Pancreas (tissue), 10 donors: ENCODE measurements at regions not wholly inside any gene's neighbourhood (a gene's known extent, or its start where the extent isn't known, plus 50 kb on each side); places are given as distances from the start of the nearest gene placed in this dataset.

ENCODE experiments used
- ATAC-seq, 4 donors: fragments of 200-7000 bp; cut with Tn5 transposase; one replicate each; pipeline versions ENCODE4 v1.8.0 to v1.9.1; 2020; ENCODE audit warnings: mild to moderate bottlenecking in 4 of 4, moderate library complexity in 4 of 4
- DNase-seq, 6 donors: peaks; one replicate each; pipeline ENCODE4 v3.0.0-alpha.2; 2020
- FAIRE-seq: peaks from 2 replicates; lab custom pipeline; 2012; peaks lifted over from hg19 to GRCh38; lab: Jason Lieb, UNC
- H3K27ac ChIP-seq, 4 donors: fragments of 200-600 bp; sonication (generic); 1 replicate in 3 of 4; 2 replicates in 1 of 4; pipeline versions ENCODE4 v1.5.0 to v1.8.0; 2020
- H3K27me3 ChIP-seq, 4 donors: fragments of 200-600 bp; one replicate each; pipeline ENCODE4 v1.8.0; 2021
- H3K36me3 ChIP-seq, 3 donors: fragments of 200-600 bp; sonication (generic) in 1 of 3; one replicate each; pipeline versions ENCODE4 v1.5.0 to v1.8.0; 2020 to 2021
- H3K4me1 ChIP-seq, 3 donors: fragments of 200-600 bp; one replicate each; pipeline ENCODE4 v1.8.0; 2021
- H3K4me3 ChIP-seq, 4 donors: fragments of 200-600 bp; sonication (generic) in 2 of 4; one replicate each; pipeline versions ENCODE4 v1.5.0 to v1.8.0; 2020 to 2021
- H3K9me3 ChIP-seq, 4 donors: fragments of 200-600 bp; one replicate each; pipeline ENCODE4 v1.8.0; 2021
- WGBS, 2 donors: extraction: QIAGEN DNeasy Blood & Tissue Kit; methylation state at CpG; one replicate each; pipeline ENCODE4 v1.1.7; 2013; 5-methylcytosine and 5-hydroxymethylcytosine counted together
- intact Hi-C, 3 donors: fragments of 100-400 bp; cut with DNase I; formaldehyde crosslinking; loops; one replicate each; pipeline versions ENCODE4 v1.11.1 to v1.14.2; 2022
- TF ChIP-seq, protein P1 (sequence below), 4 donors: fragments of 200-600 bp; sonication (generic) in 3 of 4; IDR thresholded peaks; one replicate each; pipeline versions ENCODE4 v1.5.0 to v1.8.0; 2021; ENCODE audit warnings: antibody characterized with exemption in 4 of 4
- donor health status: healthy with polysubstance abuse.
- donor health status: DM: no; HTN: no; CAD: no; lungs with moderate emphysema.
- donor health status: DM: no; HTN: no; CAD: no.
- donor health status: control.
- donor health status: control.
- donor health status: Bipolar disorder and iron deficiency.
- donor health status: DM: yes; HTN: yes; CAD: no.
- donor health status: DM: no; HTN: no; CAD: no.
- donor health status: DM: no; HTN: no; CAD: no.
- donor health status: DM: yes; HTN: yes; CAD: no.

DNA sequence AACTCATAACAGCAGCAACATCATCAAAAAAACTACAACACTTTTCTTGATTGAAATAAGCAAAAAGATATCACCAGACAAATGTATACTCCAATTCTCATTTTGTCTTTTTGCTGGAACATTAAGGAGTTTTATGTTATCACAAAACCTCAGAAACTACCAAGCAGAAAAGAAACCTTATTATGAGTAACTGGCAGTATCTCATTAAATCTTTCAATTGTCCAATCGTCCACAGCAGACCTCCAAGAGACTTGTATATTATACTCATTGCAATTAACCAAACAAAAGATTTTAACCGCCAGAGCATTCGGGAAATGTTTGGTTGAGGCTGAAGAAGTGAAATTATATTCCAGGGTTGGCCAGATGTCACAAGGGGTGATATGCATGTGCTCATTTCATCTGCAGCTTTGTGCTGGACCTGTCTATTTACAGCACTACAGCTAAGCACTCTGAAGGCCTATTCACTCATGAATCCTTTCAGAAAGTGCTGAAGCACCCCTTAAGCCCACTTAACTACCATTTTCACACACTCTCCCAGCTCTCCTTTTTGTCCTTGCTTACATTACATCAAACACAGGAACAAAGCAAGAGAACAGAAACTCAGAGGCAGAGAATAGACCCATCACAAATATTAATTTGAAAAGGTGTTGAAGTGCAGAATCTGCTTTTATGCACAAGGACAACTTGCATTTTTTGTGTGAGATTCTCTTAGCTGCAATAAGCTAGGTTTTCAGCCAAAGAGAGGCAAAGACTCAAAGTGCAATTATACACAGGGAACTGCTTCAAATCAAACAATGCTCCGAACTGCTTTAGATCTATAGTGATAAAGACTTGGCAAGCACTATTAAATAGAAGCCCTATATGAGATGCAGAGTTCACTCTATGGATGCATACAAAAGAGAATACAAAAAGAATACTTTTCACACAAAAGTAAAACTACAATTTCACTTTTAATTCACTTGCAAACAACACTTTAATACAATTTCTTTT lies 150.4 kb upstream of the POU5F2 start:
- DNase-seq, result no peak
- TF ChIP-seq, protein P1, sequence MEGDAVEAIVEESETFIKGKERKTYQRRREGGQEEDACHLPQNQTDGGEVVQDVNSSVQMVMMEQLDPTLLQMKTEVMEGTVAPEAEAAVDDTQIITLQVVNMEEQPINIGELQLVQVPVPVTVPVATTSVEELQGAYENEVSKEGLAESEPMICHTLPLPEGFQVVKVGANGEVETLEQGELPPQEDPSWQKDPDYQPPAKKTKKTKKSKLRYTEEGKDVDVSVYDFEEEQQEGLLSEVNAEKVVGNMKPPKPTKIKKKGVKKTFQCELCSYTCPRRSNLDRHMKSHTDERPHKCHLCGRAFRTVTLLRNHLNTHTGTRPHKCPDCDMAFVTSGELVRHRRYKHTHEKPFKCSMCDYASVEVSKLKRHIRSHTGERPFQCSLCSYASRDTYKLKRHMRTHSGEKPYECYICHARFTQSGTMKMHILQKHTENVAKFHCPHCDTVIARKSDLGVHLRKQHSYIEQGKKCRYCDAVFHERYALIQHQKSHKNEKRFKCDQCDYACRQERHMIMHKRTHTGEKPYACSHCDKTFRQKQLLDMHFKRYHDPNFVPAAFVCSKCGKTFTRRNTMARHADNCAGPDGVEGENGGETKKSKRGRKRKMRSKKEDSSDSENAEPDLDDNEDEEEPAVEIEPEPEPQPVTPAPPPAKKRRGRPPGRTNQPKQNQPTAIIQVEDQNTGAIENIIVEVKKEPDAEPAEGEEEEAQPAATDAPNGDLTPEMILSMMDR (IDR thresholded peaks at IDR 0.05), result no peak
- intact Hi-C loops, result no loop called here
- no peak overlapping the region for H3K27ac ChIP-seq
- no peak overlapping the region for H3K4me3 ChIP-seq
- H3K27me3 ChIP-seq, result no peaks in the 10 kb centered on the region
- no peak for ATAC-seq
- no peaks in the 10 kb centered on the region for H3K9me3 ChIP-seq
- no peaks in the 10 kb centered on the region for H3K4me1 ChIP-seq
- WGBS, 2 donors, result 63 to 70% methylated on average over 4 of the region's 4 CpGs
- no peak for FAIRE-seq
- no peaks in the 10 kb centered on the region for H3K36me3 ChIP-seq

DNA sequence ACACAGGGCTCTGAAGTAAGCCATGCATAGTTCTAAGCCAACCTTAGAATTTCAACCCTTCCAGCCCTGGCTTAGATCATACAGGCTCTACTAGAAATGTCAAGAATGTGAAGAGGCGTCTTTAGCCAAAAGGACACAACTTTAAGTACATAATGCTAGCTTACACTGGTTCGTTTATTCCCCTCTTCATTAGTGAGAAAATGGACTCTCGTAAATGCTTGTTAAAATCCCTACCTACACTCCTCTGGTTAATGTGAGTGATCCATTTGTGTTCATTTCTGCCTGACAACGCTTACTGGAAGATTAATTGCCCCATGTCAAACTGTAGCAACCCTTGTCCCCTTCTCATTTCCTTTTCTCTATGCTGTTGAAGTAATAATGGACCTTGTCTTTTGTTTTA lies 149.3 kb upstream of the POU5F2 start:
- Histone ChIP-seq H3K27ac (no peak overlapping the region), H3K36me3 (no peaks in the 10 kb centered on the region), H3K9me3 (no peaks in the 10 kb centered on the region), H3K4me3 (no peak overlapping the region), H3K4me1 (no peaks in the 10 kb centered on the region), H3K27me3 (no peaks in the 10 kb centered on the region)
- intact Hi-C loops, result no loop called here
- 79 to 82% methylated on average over 4 of the region's 4 CpGs for WGBS, 2 donors
- TF ChIP-seq, protein P1 (IDR thresholded peaks at IDR 0.05), result no peak
- ATAC-seq (peak in 1 of 4 donors; percentile 36), FAIRE-seq (no peak), DNase-seq (no peak)

DNA sequence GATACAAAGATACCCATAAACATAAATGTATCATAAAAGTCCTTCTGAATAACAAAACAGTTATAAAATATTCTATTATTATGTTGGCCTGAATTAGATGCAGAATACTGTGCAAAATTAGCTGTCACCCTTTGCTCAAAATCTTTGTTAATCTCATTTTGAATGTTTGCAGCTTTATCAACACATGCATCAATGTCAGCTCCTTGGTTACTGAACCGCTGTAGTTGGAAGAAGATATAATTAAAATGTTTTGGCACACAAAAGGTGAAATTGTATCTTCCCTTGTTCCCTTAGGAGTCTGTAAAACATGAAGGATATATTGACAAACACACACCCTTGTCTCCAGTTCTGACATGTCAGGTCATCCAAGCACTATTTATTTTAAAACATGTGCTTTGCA lies 146.3 kb upstream of the POU5F2 start:
- 87 to 88% methylated on average over 1 of the region's 1 CpG for WGBS, 2 donors
- Histone ChIP-seq H3K27me3 (no peaks in the 10 kb centered on the region), H3K36me3 (no peaks in the 10 kb centered on the region), H3K4me3 (no peak overlapping the region), H3K27ac (no peak overlapping the region), H3K4me1 (no peaks in the 10 kb centered on the region), H3K9me3 (no peaks in the 10 kb centered on the region)
- FAIRE-seq (no peak), DNase-seq (no peak), ATAC-seq (no peak)
- intact Hi-C loops, result no loop called here
- TF ChIP-seq, protein P1 (IDR thresholded peaks at IDR 0.05), result no peak

DNA sequence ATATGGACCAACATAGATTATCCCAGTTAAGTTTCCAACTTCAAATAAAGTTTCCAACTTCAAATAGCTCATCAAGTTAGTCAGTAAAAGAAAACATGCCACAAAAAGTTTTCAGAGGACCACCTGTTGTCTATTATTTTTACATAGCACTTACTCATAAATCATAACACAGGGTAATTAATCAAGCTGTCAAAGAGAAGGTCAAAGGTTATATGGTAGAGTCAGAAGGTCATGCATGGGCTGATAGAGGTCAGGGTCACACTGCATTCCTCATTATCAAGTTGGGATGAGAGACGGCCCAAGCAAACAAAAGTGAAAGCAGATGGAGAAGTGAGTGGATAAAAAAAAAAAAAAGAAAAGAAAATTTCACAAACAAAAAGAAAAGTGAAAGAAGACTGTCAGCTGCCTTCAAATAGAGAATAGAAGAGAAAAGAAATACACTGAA lies 145.5 kb upstream of the POU5F2 start:
- Histone ChIP-seq H3K27me3 (no peaks in the 10 kb centered on the region), H3K27ac (no peak overlapping the region), H3K4me3 (no peak overlapping the region), H3K4me1 (no peaks in the 10 kb centered on the region), H3K36me3 (no peaks in the 10 kb centered on the region), H3K9me3 (no peaks in the 10 kb centered on the region)
- TF ChIP-seq, protein P1 (IDR thresholded peaks at IDR 0.05), result no peak
- ATAC-seq (no peak), FAIRE-seq (no peak), DNase-seq (no peak)
- WGBS, 2 donors, result 17 to 18% methylated on average over 1 of the region's 1 CpG
- intact Hi-C loops, result no loop called here
